IMR-90 (cell line): ENCODE measurements at regions not wholly inside any gene's neighbourhood (a gene's known extent, or its start where the extent isn't known, plus 50 kb on each side); places are given as distances from the start of the nearest gene placed in this dataset.
"Not testable (repeated sequence)": the region's sequence is repeated elsewhere in the genome, so short reads cannot be mapped to it uniquely, and the experiment has no call there.

Experiments
- CEBPB ChIP-seq: IDR thresholded peaks from 2 replicates; pipeline ENCODE4 v1.6.1; 2012; ENCODE audit warnings: low read depth, low read length, improper control_type of control experiment
- MAZ ChIP-seq: IDR thresholded peaks from 2 replicates; pipeline ENCODE4 v1.6.1; 2012; ENCODE audit warnings: low read depth, mild to moderate bottlenecking, low read length, improper control_type of control experiment, moderate library complexity, borderline replicate concordance
- POLR2A ChIP-seq: IDR thresholded peaks from 2 replicates; pipeline ENCODE4 v1.6.1; 2012; ENCODE audit warnings: mild to moderate bottlenecking, low read depth, low read length
- RAD21 ChIP-seq: IDR thresholded peaks from 2 replicates; pipeline ENCODE4 v1.6.1; 2012; ENCODE audit warnings: low read length, improper control_type of control experiment
- RFX5 ChIP-seq: IDR thresholded peaks from 2 replicates; pipeline ENCODE4 v1.8.0; 2012; ENCODE audit warnings: low read depth, mild to moderate bottlenecking, low read length, moderate library complexity
- TF ChIP-seq, protein P1 (sequence below): conservative IDR thresholded peaks from 2 replicates; pipeline ENCODE4 v1.5.1; 2012; ENCODE audit warnings: mild to moderate bottlenecking, low read depth, low read length, improper control_type of control experiment

DNA sequence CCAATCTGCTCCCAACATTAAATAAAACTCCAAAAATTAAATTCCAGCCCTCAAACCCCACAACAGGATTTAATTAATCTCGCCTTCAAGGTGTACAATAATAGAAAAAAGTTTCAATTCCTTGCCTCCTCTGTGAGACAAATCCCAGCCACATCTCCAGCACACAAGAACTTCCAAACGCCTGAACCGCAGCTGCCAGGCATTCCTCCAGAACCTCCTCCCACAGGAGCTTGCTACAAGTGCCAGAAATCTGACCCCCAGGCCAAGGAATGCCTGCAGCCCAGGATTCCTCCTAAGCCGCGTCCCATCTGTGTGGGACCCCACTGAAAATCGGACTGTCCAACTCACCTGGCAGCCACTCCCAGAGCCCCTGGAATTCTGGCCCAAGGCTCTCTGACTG is 94.5 kb upstream of the RAB4A start:
- TF ChIP-seq POLR2A, RFX5, RAD21, CEBPB, MAZ: not testable (repeated sequence)
- TF ChIP-seq, protein P1, sequence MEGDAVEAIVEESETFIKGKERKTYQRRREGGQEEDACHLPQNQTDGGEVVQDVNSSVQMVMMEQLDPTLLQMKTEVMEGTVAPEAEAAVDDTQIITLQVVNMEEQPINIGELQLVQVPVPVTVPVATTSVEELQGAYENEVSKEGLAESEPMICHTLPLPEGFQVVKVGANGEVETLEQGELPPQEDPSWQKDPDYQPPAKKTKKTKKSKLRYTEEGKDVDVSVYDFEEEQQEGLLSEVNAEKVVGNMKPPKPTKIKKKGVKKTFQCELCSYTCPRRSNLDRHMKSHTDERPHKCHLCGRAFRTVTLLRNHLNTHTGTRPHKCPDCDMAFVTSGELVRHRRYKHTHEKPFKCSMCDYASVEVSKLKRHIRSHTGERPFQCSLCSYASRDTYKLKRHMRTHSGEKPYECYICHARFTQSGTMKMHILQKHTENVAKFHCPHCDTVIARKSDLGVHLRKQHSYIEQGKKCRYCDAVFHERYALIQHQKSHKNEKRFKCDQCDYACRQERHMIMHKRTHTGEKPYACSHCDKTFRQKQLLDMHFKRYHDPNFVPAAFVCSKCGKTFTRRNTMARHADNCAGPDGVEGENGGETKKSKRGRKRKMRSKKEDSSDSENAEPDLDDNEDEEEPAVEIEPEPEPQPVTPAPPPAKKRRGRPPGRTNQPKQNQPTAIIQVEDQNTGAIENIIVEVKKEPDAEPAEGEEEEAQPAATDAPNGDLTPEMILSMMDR = not testable (repeated sequence)
